ENCODE measurements at regions not wholly inside any gene's neighbourhood (a gene's known extent, or its start where the extent isn't known, plus 50 kb on each side); places are given as distances from the start of the nearest gene placed in this dataset.
"Not testable (repeated sequence)": the region's sequence is repeated elsewhere in the genome, so short reads cannot be mapped to it uniquely, and the experiment has no call there.

- not testable (repeated sequence) for TF ChIP-seq EZH2 (IDR thresholded peaks at IDR 0.05; ENCODE audit: low read depth)
- TF ChIP-seq, protein P1, sequence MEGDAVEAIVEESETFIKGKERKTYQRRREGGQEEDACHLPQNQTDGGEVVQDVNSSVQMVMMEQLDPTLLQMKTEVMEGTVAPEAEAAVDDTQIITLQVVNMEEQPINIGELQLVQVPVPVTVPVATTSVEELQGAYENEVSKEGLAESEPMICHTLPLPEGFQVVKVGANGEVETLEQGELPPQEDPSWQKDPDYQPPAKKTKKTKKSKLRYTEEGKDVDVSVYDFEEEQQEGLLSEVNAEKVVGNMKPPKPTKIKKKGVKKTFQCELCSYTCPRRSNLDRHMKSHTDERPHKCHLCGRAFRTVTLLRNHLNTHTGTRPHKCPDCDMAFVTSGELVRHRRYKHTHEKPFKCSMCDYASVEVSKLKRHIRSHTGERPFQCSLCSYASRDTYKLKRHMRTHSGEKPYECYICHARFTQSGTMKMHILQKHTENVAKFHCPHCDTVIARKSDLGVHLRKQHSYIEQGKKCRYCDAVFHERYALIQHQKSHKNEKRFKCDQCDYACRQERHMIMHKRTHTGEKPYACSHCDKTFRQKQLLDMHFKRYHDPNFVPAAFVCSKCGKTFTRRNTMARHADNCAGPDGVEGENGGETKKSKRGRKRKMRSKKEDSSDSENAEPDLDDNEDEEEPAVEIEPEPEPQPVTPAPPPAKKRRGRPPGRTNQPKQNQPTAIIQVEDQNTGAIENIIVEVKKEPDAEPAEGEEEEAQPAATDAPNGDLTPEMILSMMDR (conservative IDR thresholded peaks at IDR 0.05) = not testable (repeated sequence)
Measured at GRCh38 chr4:10775132-10775531, 90.6 kb upstream of the CLNK start.
